Cerebellar nuclear complex (tissue), 1 donor: ENCODE measurements at regions not wholly inside any gene's neighbourhood (a gene's known extent, or its start where the extent isn't known, plus 50 kb on each side); places are given as distances from the start of the nearest gene placed in this dataset.
"Not testable (repeated sequence)": the region's sequence is repeated elsewhere in the genome, so short reads cannot be mapped to it uniquely, and the experiment has no call there.

Experiments
- DNase-seq, 2 experiments: peaks; one replicate each; lab custom pipeline; 2025; lab: John Stamatoyannopoulos, UW

GRCh38 chr12:129959889-129960288 is 56.1 kb upstream of the TMEM132D start:
- DNase-seq = no peak

GRCh38 chr12:129961091-129961490 is 57.3 kb upstream of the TMEM132D start:
- no peak for DNase-seq

GRCh38 chr12:129961856-129962255 is 58.0 kb upstream of the TMEM132D start:
- DNase-seq = no peak

- no peak for DNase-seq
Observed at GRCh38 chr12:129964300-129964699, 60.5 kb upstream of the TMEM132D start.

GRCh38 chr12:129964826-129965457 is 61.1 kb upstream of the TMEM132D start:
- DNase-seq = no peak

- DNase-seq = no peak
Observed at GRCh38 chr12:129966146-129966995, 62.5 kb upstream of the TMEM132D start.

GRCh38 chr12:129971721-129972120 is 67.9 kb upstream of the TMEM132D start:
- no peak for DNase-seq

- no peak for DNase-seq
Observed at GRCh38 chr12:129973236-129973961, 69.6 kb upstream of the TMEM132D start.

- DNase-seq = no peak
Observed at GRCh38 chr12:129984106-129984505, 80.3 kb upstream of the TMEM132D start.

- DNase-seq = no peak
Observed at GRCh38 chr12:129987841-129988240, 84.0 kb upstream of the TMEM132D start.

GRCh38 chr12:129994634-129995033 is 90.8 kb upstream of the TMEM132D start:
- no peak for DNase-seq

GRCh38 chr12:129997239-129997638 is 93.4 kb upstream of the TMEM132D start:
- no peak for DNase-seq

- not testable (repeated sequence) for DNase-seq
Observed at GRCh38 chr12:130004310-130004877, 100.6 kb upstream of the TMEM132D start.

GRCh38 chr12:130007771-130008170 is 103.9 kb upstream of the TMEM132D start:
- DNase-seq = no peak

- no peak for DNase-seq
Observed at GRCh38 chr12:130008241-130008640, 104.4 kb upstream of the TMEM132D start.

- no peak for DNase-seq
Observed at GRCh38 chr12:130009961-130010360, 106.1 kb upstream of the TMEM132D start.

GRCh38 chr12:130011611-130012385 is 108.0 kb upstream of the TMEM132D start:
- no peak for DNase-seq

GRCh38 chr12:130013771-130014484 is 110.1 kb upstream of the TMEM132D start:
- DNase-seq = no peak

- DNase-seq = no peak
Observed at GRCh38 chr12:130014485-130014807, 110.6 kb upstream of the TMEM132D start.

- no peak for DNase-seq
Observed at GRCh38 chr12:130016194-130016593, 112.4 kb upstream of the TMEM132D start.

GRCh38 chr12:130016986-130017385 is 113.2 kb upstream of the TMEM132D start:
- DNase-seq = no peak
